GM19452 (cell line): ENCODE measurements at regions not wholly inside any gene's neighbourhood (a gene's known extent, or its start where the extent isn't known, plus 50 kb on each side); places are given as distances from the start of the nearest gene placed in this dataset.
"Not testable (repeated sequence)": the region's sequence is repeated elsewhere in the genome, so short reads cannot be mapped to it uniquely, and the experiment has no call there.

Experiments used
- ATAC-seq: cut with Tn5 transposase; IDR thresholded peaks from one replicate; pipeline ENCODE4 v1.9.1; 2021; ENCODE audit not compliant: unreplicated experiment

- no peak for ATAC-seq
These were observed 89.9 kb upstream of the HAPLN1 start for GRCh38 chr5:83810511-83810910.

DNA sequence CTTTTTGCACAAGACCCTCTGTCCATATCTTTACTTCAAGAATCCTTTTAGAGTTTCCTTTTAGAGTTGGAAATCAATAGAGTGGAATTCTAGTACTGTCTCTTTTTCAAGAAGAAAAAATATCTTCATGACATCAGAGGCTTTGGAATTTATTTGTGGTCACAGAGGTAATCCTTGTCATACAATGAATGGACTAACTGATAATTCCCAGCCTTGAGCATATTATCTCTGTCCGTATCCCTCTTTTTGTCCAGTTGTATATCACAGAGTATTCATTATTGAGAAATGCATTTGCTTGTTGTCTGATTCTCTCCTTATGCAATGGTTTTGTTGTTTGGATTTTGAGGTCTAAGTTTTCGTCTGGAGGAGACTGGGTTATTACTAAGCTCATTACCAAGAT is 82.0 kb upstream of the HAPLN1 start:
- ATAC-seq: no peak

DNA sequence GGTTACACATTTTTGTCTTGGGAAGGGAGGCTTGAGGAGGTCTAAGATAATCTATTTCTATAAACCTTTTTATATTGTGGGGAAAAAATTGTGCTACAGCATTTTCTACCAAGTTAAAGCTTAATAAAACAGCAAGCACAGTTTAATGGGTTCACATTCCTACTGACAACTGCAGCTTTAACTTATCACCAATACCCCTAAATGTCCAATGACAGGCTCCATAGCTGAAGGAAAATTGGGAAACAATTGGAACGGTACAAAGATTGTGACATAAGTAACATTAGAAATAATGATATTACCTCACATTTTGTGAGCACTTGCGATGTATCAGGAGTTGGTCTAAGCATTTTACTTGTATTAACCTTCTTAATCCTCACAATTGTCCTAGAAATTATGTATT is 79.5 kb upstream of the HAPLN1 start:
- no peak for ATAC-seq

GRCh38 chr5:83799020-83799419 is 78.4 kb upstream of the HAPLN1 start:
- ATAC-seq: not testable (repeated sequence)

DNA sequence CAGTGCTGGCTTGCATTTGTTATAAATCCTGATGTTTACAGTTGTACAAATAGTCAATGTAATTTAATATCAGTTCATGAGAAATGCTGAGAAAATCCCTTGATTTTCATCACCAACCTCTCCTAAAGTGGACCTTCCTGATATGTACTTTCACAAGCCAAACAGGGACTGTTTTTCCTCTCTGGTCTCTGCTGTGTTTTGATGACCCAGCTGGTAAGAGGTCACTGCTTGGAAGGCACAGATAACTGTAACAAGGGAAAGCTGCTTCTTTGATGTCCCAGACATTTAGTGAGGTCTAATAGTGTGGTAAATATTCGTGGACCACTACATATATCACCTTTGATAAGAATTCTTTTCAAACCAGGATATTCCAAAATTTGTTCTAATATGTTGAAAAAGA is 68.7 kb upstream of the HAPLN1 start:
- ATAC-seq: no peak

DNA sequence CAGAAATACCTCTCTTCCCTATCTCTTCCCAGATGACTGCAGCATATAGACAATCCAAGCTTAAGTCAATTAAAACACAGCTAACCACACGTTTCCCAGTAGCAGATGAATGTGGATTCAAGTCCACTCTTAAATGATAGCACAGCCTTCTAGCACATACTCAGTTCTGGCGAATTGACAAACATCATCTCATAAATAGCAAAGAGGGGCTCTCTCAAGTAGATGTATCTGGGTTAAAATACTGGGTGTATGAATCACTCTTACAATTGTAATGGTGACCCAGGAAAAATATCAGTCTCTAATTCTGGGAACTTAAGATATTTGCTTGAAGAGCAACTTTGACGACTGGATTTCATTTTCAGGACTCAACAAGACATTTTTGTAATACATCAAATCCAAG is 67.0 kb upstream of the HAPLN1 start:
- ATAC-seq: no peak

- ATAC-seq: no peak
These were observed 64.6 kb upstream of the HAPLN1 start for GRCh38 chr5:83785176-83785668.

GRCh38 chr5:83780699-83781350 is 60.2 kb upstream of the HAPLN1 start:
- ATAC-seq: no peak

DNA sequence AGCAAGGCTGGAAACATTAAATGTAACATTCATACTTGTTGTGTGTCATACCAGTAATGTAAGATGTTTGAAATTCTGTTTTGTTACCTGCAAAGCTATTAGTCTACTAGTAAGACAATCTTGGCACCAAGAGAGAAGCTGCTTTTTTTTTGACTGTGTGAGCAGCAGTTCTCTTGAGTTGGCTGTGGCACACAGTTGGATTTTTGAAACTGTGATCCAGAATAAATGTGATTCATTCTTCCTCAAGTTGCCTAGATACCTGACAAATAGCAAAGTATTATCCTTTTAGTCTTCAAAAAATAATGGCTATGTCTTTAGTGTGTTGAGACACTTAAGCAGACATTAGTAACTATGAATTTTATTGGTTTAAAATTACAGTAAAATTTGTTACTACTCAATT is 57.2 kb upstream of the HAPLN1 start:
- no peak for ATAC-seq

DNA sequence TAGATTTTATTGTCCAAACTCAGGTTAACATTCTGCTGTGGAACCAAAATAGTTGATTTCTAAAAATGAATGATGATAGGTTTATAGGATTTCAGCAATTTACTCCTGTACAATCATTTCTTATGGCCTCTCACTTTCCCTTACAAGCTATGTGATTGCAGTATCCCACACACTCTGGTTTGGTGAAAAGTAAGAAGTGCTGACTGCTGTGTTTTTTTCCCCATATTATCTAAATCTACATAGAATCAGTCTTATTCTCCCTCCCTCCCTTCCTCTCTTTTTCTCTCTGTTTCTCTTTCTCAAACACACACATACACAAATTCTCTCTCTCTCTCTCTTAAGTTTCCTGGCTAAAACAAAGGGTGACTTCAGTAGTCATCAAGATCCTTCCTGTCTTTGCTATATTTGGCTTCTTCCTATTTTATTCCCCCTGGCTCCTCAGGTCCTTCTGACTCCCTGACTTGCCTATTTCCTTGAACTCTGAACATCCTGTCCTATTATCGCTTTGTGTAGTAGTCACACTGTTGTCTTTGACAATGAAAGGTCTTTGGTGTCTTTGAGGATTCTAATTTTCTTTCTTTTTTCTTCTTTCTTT is 55.9 kb upstream of the HAPLN1 start:
- no peak for ATAC-seq
